K562 (cell line): ENCODE measurements at regions not wholly inside any gene's neighbourhood (a gene's known extent, or its start where the extent isn't known, plus 50 kb on each side); places are given as distances from the start of the nearest gene placed in this dataset.

Experiments used
- DACH1 ChIP-seq: fragments of 450-650 bp; IDR thresholded peaks from 2 replicates; pipeline ENCODE4 v1.6.1; 2018; ENCODE audit not compliant: partially characterized antibody
- EP300 ChIP-seq: IDR thresholded peaks from 2 replicates; pipeline ENCODE4 v1.6.1; 2012; ENCODE audit warnings: low read length, improper control_type of control experiment
- GATAD2A ChIP-seq: fragments of 450-650 bp; IDR thresholded peaks from 2 replicates; pipeline ENCODE4 v1.6.1; 2017
- MAX ChIP-seq: sonication (generic); formaldehyde crosslinking; IDR thresholded peaks from 2 replicates; pipeline ENCODE4 v1.9.0; 2022; ENCODE audit warnings: mild to moderate bottlenecking, missing genetic modification reagents
- POLR2AphosphoS5 ChIP-seq: IDR thresholded peaks from 2 replicates; pipeline ENCODE4 v1.6.1; 2011; ENCODE audit warnings: mild to moderate bottlenecking, low read depth, low read length, moderate library complexity; ENCODE audit not compliant: control insufficient read depth, insufficient read depth
- RAD21 ChIP-seq, 2 experiments: fragments of 250-450 bp in 1 of 2; fragments of 450-650 bp in 1 of 2; sonication (Bioruptor Pico) in 1 of 2; formaldehyde crosslinking in 1 of 2; IDR thresholded peaks in 1 of 2; conservative IDR thresholded peaks in 1 of 2; 2 replicates each; pipeline versions ENCODE4 v1.4.0 to v1.8.0; 2020 to 2022; ENCODE audit warnings: mild to moderate bottlenecking in 2 of 2, moderate library complexity in 1 of 2
- USF1 ChIP-seq: sonication (generic); formaldehyde crosslinking; IDR thresholded peaks from 2 replicates; pipeline ENCODE4 v1.9.0; 2022; ENCODE audit warnings: mild to moderate bottlenecking, missing genetic modification reagents
- ZFP91 ChIP-seq: sonication (generic); formaldehyde crosslinking; IDR thresholded peaks from 2 replicates; pipeline ENCODE4 v1.8.0; 2022; ENCODE audit warnings: mild to moderate bottlenecking, missing genetic modification reagents
- ZNF75A ChIP-seq: fragments of 450-650 bp; formaldehyde crosslinking; IDR thresholded peaks from 2 replicates; pipeline ENCODE4 v1.4.0; 2020; ENCODE audit warnings: mild to moderate bottlenecking
- TF ChIP-seq, protein P1 (sequence below): fragments of 250-450 bp; sonication (Bioruptor Pico); IDR thresholded peaks from 2 replicates; pipeline ENCODE4 v1.6.1; 2021; ENCODE audit warnings: mild to moderate bottlenecking
- TF ChIP-seq, protein P2 (sequence below): sonication (generic); formaldehyde crosslinking; IDR thresholded peaks from 2 replicates; pipeline ENCODE4 v1.8.1; 2022; ENCODE audit warnings: missing genetic modification reagents
- TF ChIP-seq, protein P3 (sequence below): fragments of 450-650 bp; IDR thresholded peaks from 2 replicates; pipeline ENCODE4 v1.6.1; 2018; ENCODE audit not compliant: partially characterized antibody
- TF ChIP-seq, protein P4 (sequence below), 2 experiments: IDR thresholded peaks in 1 of 2; conservative IDR thresholded peaks in 1 of 2; 2 replicates each; pipeline ENCODE4 v1.6.1; 2016; ENCODE audit warnings: low read depth in 2 of 2, mild to moderate bottlenecking in 1 of 2, missing compliant biosample characterization in 1 of 2, missing genetic modification characterization in 1 of 2, moderate library complexity in 1 of 2

DNA sequence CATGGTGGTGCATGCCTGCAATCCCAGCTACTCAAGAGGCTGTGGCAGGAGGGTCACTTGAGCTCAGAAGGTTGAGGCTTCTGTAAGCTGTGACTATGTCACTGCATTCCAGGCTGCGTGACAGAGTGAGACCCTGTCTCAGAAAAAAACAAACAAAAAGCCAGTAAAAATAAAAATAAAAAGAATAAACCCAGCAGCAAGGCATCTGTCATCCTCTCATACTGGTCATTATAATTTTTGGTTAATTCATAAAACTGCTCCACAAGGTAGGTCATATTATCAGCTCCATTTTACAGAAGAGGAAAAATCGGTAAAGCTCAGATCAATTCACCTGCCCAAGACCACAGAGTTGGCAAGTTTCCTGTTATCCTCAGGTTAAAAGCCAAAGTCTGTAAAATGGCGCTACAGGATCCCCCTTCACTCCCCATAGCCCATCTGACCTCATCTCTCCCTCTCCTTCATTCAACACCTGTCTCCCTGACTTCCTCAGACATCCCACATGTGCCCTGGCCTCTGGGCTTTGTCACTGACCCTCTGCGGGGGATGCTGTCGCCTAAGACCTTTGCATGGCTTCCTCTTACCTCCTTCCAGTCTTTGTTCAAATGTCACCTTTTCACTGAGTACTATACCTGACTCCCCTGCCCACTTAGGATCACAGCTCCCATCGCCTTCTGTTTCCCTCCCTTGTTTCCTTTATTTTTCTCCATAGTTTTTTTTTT is 213.2 kb upstream of the ZNF217 start:
- TF ChIP-seq RAD21 (CRISPR knock-in tag; conservative IDR thresholded peaks at IDR 0.05 in 1 of 2, IDR thresholded peaks at IDR 0.05 in 1 of 2): no peak
- TF ChIP-seq, protein P1, sequence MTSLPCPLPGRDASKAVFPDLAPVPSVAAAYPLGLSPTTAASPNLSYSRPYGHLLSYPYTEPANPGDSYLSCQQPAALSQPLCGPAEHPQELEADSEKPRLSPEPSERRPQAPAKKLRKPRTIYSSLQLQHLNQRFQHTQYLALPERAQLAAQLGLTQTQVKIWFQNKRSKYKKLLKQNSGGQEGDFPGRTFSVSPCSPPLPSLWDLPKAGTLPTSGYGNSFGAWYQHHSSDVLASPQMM (CRISPR knock-in tag): no peak
- TF ChIP-seq, protein P2, sequence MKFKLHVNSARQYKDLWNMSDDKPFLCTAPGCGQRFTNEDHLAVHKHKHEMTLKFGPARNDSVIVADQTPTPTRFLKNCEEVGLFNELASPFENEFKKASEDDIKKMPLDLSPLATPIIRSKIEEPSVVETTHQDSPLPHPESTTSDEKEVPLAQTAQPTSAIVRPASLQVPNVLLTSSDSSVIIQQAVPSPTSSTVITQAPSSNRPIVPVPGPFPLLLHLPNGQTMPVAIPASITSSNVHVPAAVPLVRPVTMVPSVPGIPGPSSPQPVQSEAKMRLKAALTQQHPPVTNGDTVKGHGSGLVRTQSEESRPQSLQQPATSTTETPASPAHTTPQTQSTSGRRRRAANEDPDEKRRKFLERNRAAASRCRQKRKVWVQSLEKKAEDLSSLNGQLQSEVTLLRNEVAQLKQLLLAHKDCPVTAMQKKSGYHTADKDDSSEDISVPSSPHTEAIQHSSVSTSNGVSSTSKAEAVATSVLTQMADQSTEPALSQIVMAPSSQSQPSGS: no peak
- TF ChIP-seq ZNF75A (CRISPR knock-in tag): no peak
- TF ChIP-seq GATAD2A: no peak
- TF ChIP-seq, protein P3, sequence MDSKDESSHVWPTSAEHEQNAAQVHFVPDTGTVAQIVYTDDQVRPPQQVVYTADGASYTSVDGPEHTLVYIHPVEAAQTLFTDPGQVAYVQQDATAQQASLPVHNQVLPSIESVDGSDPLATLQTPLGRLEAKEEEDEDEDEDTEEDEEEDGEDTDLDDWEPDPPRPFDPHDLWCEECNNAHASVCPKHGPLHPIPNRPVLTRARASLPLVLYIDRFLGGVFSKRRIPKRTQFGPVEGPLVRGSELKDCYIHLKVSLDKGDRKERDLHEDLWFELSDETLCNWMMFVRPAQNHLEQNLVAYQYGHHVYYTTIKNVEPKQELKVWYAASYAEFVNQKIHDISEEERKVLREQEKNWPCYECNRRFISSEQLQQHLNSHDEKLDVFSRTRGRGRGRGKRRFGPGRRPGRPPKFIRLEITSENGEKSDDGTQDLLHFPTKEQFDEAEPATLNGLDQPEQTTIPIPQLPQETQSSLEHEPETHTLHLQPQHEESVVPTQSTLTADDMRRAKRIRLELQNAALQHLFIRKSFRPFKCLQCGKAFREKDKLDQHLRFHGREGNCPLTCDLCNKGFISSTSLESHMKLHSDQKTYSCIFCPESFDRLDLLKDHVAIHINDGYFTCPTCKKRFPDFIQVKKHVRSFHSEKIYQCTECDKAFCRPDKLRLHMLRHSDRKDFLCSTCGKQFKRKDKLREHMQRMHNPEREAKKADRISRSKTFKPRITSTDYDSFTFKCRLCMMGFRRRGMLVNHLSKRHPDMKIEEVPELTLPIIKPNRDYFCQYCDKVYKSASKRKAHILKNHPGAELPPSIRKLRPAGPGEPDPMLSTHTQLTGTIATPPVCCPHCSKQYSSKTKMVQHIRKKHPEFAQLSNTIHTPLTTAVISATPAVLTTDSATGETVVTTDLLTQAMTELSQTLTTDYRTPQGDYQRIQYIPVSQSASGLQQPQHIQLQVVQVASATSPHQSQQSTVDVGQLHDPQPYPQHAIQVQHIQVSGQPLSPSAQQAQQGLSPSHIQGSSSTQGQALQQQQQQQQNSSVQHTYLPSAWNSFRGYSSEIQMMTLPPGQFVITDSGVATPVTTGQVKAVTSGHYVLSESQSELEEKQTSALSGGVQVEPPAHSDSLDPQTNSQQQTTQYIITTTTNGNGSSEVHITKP: no peak
- TF ChIP-seq DACH1: no peak
- no peak for TF ChIP-seq EP300
- no peak for TF ChIP-seq POLR2AphosphoS5
- no peak for TF ChIP-seq ZFP91 (CRISPR knock-in tag)
- no peak for TF ChIP-seq MAX
- TF ChIP-seq, protein P4, sequence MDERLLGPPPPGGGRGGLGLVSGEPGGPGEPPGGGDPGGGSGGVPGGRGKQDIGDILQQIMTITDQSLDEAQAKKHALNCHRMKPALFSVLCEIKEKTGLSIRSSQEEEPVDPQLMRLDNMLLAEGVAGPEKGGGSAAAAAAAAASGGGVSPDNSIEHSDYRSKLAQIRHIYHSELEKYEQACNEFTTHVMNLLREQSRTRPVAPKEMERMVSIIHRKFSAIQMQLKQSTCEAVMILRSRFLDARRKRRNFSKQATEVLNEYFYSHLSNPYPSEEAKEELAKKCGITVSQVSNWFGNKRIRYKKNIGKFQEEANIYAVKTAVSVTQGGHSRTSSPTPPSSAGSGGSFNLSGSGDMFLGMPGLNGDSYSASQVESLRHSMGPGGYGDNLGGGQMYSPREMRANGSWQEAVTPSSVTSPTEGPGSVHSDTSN (CRISPR knock-in tag; IDR thresholded peaks at IDR 0.05; ENCODE audit: low read depth): no peak
- TF ChIP-seq, protein P4 (tag; conservative IDR thresholded peaks at IDR 0.05; ENCODE audit: low read depth): no peak
- no peak for TF ChIP-seq USF1 (CRISPR knock-in tag)
